ENCODE measurements at regions not wholly inside any gene's neighbourhood (a gene's known extent, or its start where the extent isn't known, plus 50 kb on each side); places are given as distances from the start of the nearest gene placed in this dataset.

DNA sequence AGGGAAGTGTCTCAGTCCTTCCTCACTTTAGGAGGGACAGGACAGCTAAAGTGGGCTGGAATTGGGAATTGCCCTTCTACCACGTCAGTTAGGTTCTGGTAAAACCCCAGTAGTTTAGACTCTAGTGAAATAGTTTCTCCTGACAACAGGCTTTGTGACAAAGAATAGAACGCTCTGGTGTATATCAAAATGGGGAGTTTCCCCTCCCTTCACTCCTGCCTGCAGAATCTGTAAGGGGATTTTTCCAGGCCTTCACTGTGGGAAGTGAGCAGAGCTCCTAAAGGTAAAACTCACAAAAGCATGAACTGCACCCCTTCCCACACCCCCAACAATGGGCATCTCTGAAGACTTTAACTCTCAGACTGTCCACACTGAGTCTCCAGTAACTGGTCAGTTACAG is 460.9 kb upstream of the LRRC4C start:
- Histone ChIP-seq H3K9me3 (peaks cover 0 to 15% of the 10 kb centered on the region in 2 donors), H3K4me3 (no peak overlapping the region), H3K4me1 (no peaks in the 10 kb centered on the region), H3K27me3 (no peaks in the 10 kb centered on the region), H3K36me3 (no peaks in the 10 kb centered on the region), H3K27ac (no peak overlapping the region)
- intact Hi-C loops (cut with DNase I; ENCODE audit: low total_unique reads) = no loop called here
- no peak for DNase-seq (ENCODE audit: low spot score in 2 of 2)
- TF ChIP-seq, protein P1, sequence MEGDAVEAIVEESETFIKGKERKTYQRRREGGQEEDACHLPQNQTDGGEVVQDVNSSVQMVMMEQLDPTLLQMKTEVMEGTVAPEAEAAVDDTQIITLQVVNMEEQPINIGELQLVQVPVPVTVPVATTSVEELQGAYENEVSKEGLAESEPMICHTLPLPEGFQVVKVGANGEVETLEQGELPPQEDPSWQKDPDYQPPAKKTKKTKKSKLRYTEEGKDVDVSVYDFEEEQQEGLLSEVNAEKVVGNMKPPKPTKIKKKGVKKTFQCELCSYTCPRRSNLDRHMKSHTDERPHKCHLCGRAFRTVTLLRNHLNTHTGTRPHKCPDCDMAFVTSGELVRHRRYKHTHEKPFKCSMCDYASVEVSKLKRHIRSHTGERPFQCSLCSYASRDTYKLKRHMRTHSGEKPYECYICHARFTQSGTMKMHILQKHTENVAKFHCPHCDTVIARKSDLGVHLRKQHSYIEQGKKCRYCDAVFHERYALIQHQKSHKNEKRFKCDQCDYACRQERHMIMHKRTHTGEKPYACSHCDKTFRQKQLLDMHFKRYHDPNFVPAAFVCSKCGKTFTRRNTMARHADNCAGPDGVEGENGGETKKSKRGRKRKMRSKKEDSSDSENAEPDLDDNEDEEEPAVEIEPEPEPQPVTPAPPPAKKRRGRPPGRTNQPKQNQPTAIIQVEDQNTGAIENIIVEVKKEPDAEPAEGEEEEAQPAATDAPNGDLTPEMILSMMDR (IDR thresholded peaks at IDR 0.05) = no peak
- TF ChIP-seq POLR2A (IDR thresholded peaks at IDR 0.05) (no peak), POLR2AphosphoS5 (IDR thresholded peaks at IDR 0.05) (no peak)

- no peak overlapping the region for H3K4me3 ChIP-seq
- DNase-seq (ENCODE audit: low spot score in 2 of 2) = no peak
- H3K36me3 ChIP-seq = no peaks in the 10 kb centered on the region
- TF ChIP-seq POLR2A (IDR thresholded peaks at IDR 0.05) (no peak), POLR2AphosphoS5 (IDR thresholded peaks at IDR 0.05) (no peak)
- TF ChIP-seq, protein P1 (IDR thresholded peaks at IDR 0.05) = no peak
- H3K9me3 ChIP-seq = peaks cover 0 to 5% of the 10 kb centered on the region in 2 donors
- no peaks in the 10 kb centered on the region for H3K4me1 ChIP-seq
- no peaks in the 10 kb centered on the region for H3K27me3 ChIP-seq
- intact Hi-C loops (cut with DNase I; ENCODE audit: low total_unique reads) = no loop called here
- H3K27ac ChIP-seq = no peak overlapping the region
Observed at GRCh38 chr11:41921746-41922390, 462.4 kb upstream of the LRRC4C start.

DNA sequence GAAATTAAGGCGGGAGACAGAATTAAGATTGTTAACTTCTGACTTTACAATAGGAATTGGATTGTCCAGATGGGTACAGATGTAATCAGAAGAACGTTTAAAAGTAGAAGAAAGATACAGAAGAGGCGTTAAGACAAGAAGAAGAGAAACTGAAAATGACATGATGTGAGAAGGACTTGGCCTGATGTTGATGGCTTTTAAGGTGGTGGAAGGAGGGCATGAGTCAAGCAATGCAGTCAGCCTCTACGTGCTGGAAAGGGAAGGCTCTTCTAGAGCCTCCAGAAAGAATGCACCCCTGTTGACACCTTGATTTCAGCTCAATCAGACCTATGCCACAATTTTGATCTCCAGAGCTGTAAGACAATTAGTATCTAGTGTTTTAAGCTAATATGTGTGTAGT is 466.9 kb upstream of the LRRC4C start:
- TF ChIP-seq POLR2AphosphoS5 (IDR thresholded peaks at IDR 0.05) = no peak
- TF ChIP-seq, protein P1 (IDR thresholded peaks at IDR 0.05) = no peak
- no peak for TF ChIP-seq POLR2A (IDR thresholded peaks at IDR 0.05)
- intact Hi-C loops (cut with DNase I; ENCODE audit: low total_unique reads) = loop anchor here (5.0 kb wide), 1 partner anchor 159 kb away; no protein-coding TSS in a partner anchor
- Histone ChIP-seq H3K27me3 (no peaks in the 10 kb centered on the region), H3K27ac (no peak overlapping the region), H3K4me1 (no peaks in the 10 kb centered on the region), H3K4me3 (no peak overlapping the region), H3K36me3 (no peaks in the 10 kb centered on the region), H3K9me3 (no peaks in the 10 kb centered on the region)
- DNase-seq (ENCODE audit: low spot score in 2 of 2) = no peak

DNA sequence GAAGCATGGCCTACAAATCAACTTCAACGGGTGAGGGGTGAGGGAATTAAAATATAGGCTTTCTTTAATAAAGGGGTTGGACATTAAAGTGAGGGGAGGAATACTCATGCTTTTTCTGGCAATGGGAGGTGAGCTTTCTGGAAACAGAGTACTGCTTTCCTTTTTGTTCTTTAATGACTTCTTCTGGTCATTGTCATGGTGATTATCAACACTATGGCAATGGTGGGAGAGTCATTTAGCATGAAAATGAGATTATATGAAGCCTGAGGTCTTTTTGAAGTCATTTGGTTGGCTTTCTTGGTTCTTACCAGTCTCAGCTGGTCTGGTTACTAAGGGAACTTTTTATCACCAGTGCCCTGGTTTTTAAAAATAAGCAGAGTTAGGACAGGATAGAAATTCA is 475.8 kb upstream of the LRRC4C start:
- Histone ChIP-seq H3K4me3 (no peak overlapping the region), H3K36me3 (no peaks in the 10 kb centered on the region), H3K4me1 (no peaks in the 10 kb centered on the region), H3K27me3 (no peaks in the 10 kb centered on the region), H3K27ac (no peak overlapping the region), H3K9me3 (peaks cover 0 to 4% of the 10 kb centered on the region in 2 donors)
- TF ChIP-seq POLR2A (IDR thresholded peaks at IDR 0.05) (no peak), POLR2AphosphoS5 (IDR thresholded peaks at IDR 0.05) (no peak)
- TF ChIP-seq, protein P1 (IDR thresholded peaks at IDR 0.05) = no peak
- intact Hi-C loops (cut with DNase I; ENCODE audit: low total_unique reads) = no loop called here
- no peak for DNase-seq (ENCODE audit: low spot score in 2 of 2)

DNA sequence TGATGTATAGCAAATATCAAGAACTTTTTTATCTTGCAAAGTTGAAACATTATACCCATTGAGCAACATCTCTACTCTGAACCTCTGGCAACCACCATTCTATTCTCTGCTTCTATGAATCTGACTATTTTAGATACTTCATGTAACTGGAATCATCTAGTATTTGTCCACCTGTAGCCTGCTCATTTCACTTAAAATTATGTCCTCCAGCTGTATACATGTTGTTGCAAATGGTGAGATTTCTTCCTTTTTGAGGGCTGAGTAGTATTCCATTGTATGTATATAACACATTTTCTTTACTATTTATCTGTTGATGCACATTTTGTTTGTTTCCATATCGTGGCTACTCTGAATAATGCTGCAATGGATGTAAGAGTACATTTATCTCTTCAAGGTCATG is 476.3 kb upstream of the LRRC4C start:
- intact Hi-C loops (cut with DNase I; ENCODE audit: low total_unique reads) = no loop called here
- H3K9me3 ChIP-seq = peaks cover 0 to 4% of the 10 kb centered on the region in 2 donors
- no peak overlapping the region for H3K27ac ChIP-seq
- no peaks in the 10 kb centered on the region for H3K27me3 ChIP-seq
- no peaks in the 10 kb centered on the region for H3K36me3 ChIP-seq
- DNase-seq (ENCODE audit: low spot score in 2 of 2) = no peak
- H3K4me1 ChIP-seq = no peaks in the 10 kb centered on the region
- TF ChIP-seq POLR2AphosphoS5 (IDR thresholded peaks at IDR 0.05) (no peak), POLR2A (IDR thresholded peaks at IDR 0.05) (no peak)
- TF ChIP-seq, protein P1 (IDR thresholded peaks at IDR 0.05) = no peak
- H3K4me3 ChIP-seq = no peak overlapping the region
